SU-DHL-6 (cell line): ENCODE measurements at regions not wholly inside any gene's neighbourhood (a gene's known extent, or its start where the extent isn't known, plus 50 kb on each side); places are given as distances from the start of the nearest gene placed in this dataset.

Experiments
- H2AFZ ChIP-seq: fragments of 200-600 bp; sonication (generic); 2 replicates; pipeline ENCODE4 v1.6.1; 2014; ENCODE audit warnings: low read depth, mild to moderate bottlenecking, moderate library complexity, mixed read lengths, antibody characterized with exemption, low read length; ENCODE audit not compliant: severe bottlenecking
- H3F3A ChIP-seq: fragments of 200-600 bp; shearing (Covaris generic); 2 replicates; pipeline ENCODE4 v1.6.0; 2016; ENCODE audit warnings: antibody characterized with exemption, mild to moderate bottlenecking; ENCODE audit not compliant: insufficient read depth
- H3K27ac ChIP-seq: fragments of 200-600 bp; sonication (generic); 2 replicates; pipeline ENCODE4 v1.5.1; 2016; ENCODE audit warnings: low read depth, mild to moderate bottlenecking, low read length, moderate library complexity, mixed read lengths
- H3K27me3 ChIP-seq: fragments of 200-600 bp; sonication (generic), shearing (Covaris generic); 2 replicates; pipeline ENCODE4 v1.6.0; 2014; ENCODE audit warnings: mild to moderate bottlenecking, low read length
- H3K36me3 ChIP-seq: fragments of 200-600 bp; sonication (generic); 2 replicates; pipeline ENCODE4 v1.6.1; 2014; ENCODE audit warnings: mild to moderate bottlenecking, low read length, mixed read lengths
- H3K4me2 ChIP-seq: fragments of 300-600, 200-600 bp; shearing (Covaris generic), sonication (generic); 2 replicates; pipeline ENCODE4 v1.6.0; 2014; ENCODE audit warnings: low read length, low read depth, mild to moderate bottlenecking; ENCODE audit not compliant: poor library complexity, severe bottlenecking
- H3K4me3 ChIP-seq: fragments of 200-600 bp; sonication (generic); 2 replicates; pipeline ENCODE4 v1.5.1; 2014; ENCODE audit warnings: antibody characterized with exemption, low read length, mild to moderate bottlenecking, mixed read lengths; ENCODE audit not compliant: insufficient read depth, poor library complexity, severe bottlenecking
- H3K79me2 ChIP-seq: fragments of 200-600 bp; sonication (generic); 2 replicates; pipeline ENCODE4 v1.6.1; 2014; ENCODE audit warnings: mild to moderate bottlenecking, low read length, moderate library complexity; ENCODE audit not compliant: insufficient read depth
- H3K9ac ChIP-seq: fragments of 200-600 bp; sonication (generic); 2 replicates; pipeline ENCODE4 v1.7.0; 2014; ENCODE audit warnings: mild to moderate bottlenecking, low read length
- H3K9me2 ChIP-seq: fragments of 200-600 bp; sonication (generic); replicated peaks from 2 replicates; pipeline ENCODE4 v1.6.1; 2014; ENCODE audit warnings: low read length; ENCODE audit not compliant: insufficient read depth
- H3K9me3 ChIP-seq: fragments of 200-600 bp; sonication (generic); 2 replicates; pipeline ENCODE4 v1.6.1; 2014; ENCODE audit warnings: low read length, mixed read lengths; ENCODE audit not compliant: insufficient read depth
- H4K20me1 ChIP-seq: fragments of 200-600 bp; sonication (generic); 2 replicates; pipeline ENCODE4 v1.6.1; 2014; ENCODE audit warnings: low read depth, mild to moderate bottlenecking, antibody characterized with exemption, low read length, moderate library complexity, mixed read lengths
- CTCF ChIP-seq: fragments of 200-600 bp; sonication (generic); IDR thresholded peaks from one replicate; pipeline ENCODE4 v1.5.1; 2017; ENCODE audit warnings: antibody characterized with exemption, mild to moderate bottlenecking, low read length, moderate library complexity; ENCODE audit not compliant: insufficient read depth, poor library complexity, severe bottlenecking
- EZH2phosphoT487 ChIP-seq: fragments of 200-600 bp; sonication (generic), shearing (Covaris generic); conservative IDR thresholded peaks from 2 replicates; pipeline ENCODE4 v1.6.1; 2018; ENCODE audit warnings: mild to moderate bottlenecking, antibody characterized with exemption, low read length, moderate library complexity, mixed read lengths

GRCh38 chr10:30765616-30766015, 136.1 kb upstream of the LYZL2 start:
- Histone ChIP-seq H3K27me3 (no peaks in the 10 kb centered on the region; the same call in 1 of the 2 replicates), H3K27ac (no peak overlapping the region), H3K79me2 (no peaks in the 10 kb centered on the region), H3K9ac (no peak overlapping the region), H3F3A (no peaks in the 10 kb centered on the region), H3K36me3 (no peaks in the 10 kb centered on the region), H3K9me3 (peaks cover 10% of the 10 kb centered on the region; the same call in 1 of the 2 replicates), H2AFZ (no peak overlapping the region), H3K4me2 (no peak overlapping the region), H3K4me3 (no peak overlapping the region), H3K9me2 (no peaks in the 10 kb centered on the region), H4K20me1 (no peaks in the 10 kb centered on the region)
- TF ChIP-seq EZH2phosphoT487 (no peak), CTCF (no peak)

GRCh38 chr10:30765022-30765615, 135.6 kb upstream of the LYZL2 start:
- Histone ChIP-seq H3K9me3 (peaks cover 5% of the 10 kb centered on the region; the same call in 1 of the 2 replicates), H2AFZ (no peak overlapping the region), H4K20me1 (no peaks in the 10 kb centered on the region), H3K4me3 (no peak overlapping the region), H3F3A (no peaks in the 10 kb centered on the region), H3K27me3 (no peaks in the 10 kb centered on the region; the same call in 1 of the 2 replicates), H3K4me2 (no peak overlapping the region), H3K79me2 (no peaks in the 10 kb centered on the region), H3K36me3 (no peaks in the 10 kb centered on the region), H3K27ac (no peak overlapping the region), H3K9ac (no peak overlapping the region), H3K9me2 (no peaks in the 10 kb centered on the region)
- TF ChIP-seq CTCF = no peak
- no peak for TF ChIP-seq EZH2phosphoT487

- Histone ChIP-seq H3K4me3 (no peak overlapping the region), H3K9ac (no peak overlapping the region), H2AFZ (no peak overlapping the region), H3F3A (no peaks in the 10 kb centered on the region), H3K9me2 (no peaks in the 10 kb centered on the region), H3K4me2 (no peak overlapping the region), H4K20me1 (no peaks in the 10 kb centered on the region), H3K36me3 (no peaks in the 10 kb centered on the region), H3K9me3 (no peaks in the 10 kb centered on the region), H3K79me2 (no peaks in the 10 kb centered on the region), H3K27ac (no peak overlapping the region), H3K27me3 (no peaks in the 10 kb centered on the region)
- TF ChIP-seq EZH2phosphoT487 (no peak), CTCF (no peak)
These were observed 134.4 kb upstream of the LYZL2 start for GRCh38 chr10:30763918-30764317.
